ENCODE measurements at regions not wholly inside any gene's neighbourhood (a gene's known extent, or its start where the extent isn't known, plus 50 kb on each side); places are given as distances from the start of the nearest gene placed in this dataset.

- TF ChIP-seq GATAD2A (CRISPR knock-in tag; IDR thresholded peaks at IDR 0.05) (no peak), EZH2 (conservative IDR thresholded peaks at IDR 0.05; ENCODE audit: low read depth, low read length) (no peak), STAG1 (CRISPR knock-in tag; IDR thresholded peaks at IDR 0.05) (no peak), GTF2F1 (IDR thresholded peaks at IDR 0.05; ENCODE audit: low read length) (no peak), ZNF562 (CRISPR knock-in tag; IDR thresholded peaks at IDR 0.05; ENCODE audit: borderline replicate concordance) (no peak), ZNF652 (CRISPR knock-in tag; IDR thresholded peaks at IDR 0.05; ENCODE audit: borderline replicate concordance, low read depth) (no peak), POLR2AphosphoS5 (IDR thresholded peaks at IDR 0.05; ENCODE audit: low read depth, low read length) (no peak)
Observed at GRCh38 chr2:223270548-223270947, 218.6 kb downstream of the KCNE4 start.

Data from HepG2 (cell line).